ENCODE measurements at regions not wholly inside any gene's neighbourhood (a gene's known extent, or its start where the extent isn't known, plus 50 kb on each side); places are given as distances from the start of the nearest gene placed in this dataset.

DNA sequence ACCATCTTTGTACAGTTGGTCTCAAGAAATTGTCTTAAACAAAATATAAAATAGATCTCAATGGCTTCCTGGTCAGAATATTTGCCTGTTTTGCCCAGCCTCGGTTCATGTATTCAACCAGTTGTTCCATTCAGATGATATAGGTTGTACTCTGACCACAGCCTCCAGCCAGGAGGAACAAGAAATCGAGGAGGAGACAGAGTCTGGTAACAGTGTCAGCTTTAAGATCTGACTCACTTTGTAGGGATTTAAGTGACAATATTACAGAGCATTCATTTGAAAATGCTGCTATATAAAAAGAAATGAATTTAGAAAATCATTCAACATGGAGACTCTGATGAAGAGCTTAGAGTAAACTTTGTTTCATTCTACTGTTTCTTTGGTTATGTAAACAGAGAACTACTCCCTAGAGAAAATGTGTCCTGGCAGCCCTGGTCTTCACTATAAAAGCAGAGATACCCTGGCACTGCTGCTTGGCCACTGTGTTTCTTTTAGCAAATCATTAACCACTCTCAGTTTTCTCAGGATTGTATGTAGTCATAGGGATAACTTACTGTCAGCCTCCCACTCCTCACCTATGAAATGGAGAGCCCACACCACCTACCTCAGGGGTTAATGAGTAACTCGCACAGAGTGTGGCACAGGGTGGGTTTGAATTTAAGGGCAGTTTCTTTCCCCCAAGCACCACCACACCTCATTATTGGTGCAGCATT, 53.5 kb downstream of the PAGE2 start:
- Histone ChIP-seq H3K27ac (peak overlapping the region; percentile 30 to 40; a peak in 3 of 6 replicates), H3K4me1 (peaks cover 28% of the 10 kb centered on the region), H3K9me3 (no peaks in the 10 kb centered on the region), H3K4me2 (peak overlapping the region; percentile 67), H3K4me3 (no peak overlapping the region)
- TF ChIP-seq KDM5A (IDR thresholded peaks at IDR 0.05) (no peak), EP300 (IDR thresholded peaks at IDR 0.05) (no peak), ESRRA (IDR thresholded peaks at IDR 0.05; ENCODE audit: borderline replicate concordance, low read length) (no peak), JUN (IDR thresholded peaks at IDR 0.05) (no peak), ZSCAN20 (CRISPR knock-in tag; IDR thresholded peaks at IDR 0.05) (no peak), HOXB5 (CRISPR knock-in tag; IDR thresholded peaks at IDR 0.05) (no peak), TFCP2L1 (CRISPR knock-in tag; IDR thresholded peaks at IDR 0.05) (no peak), HMGXB4 (CRISPR knock-in tag; IDR thresholded peaks at IDR 0.05; ENCODE audit: borderline replicate concordance) (no peak), CHD4 (IDR thresholded peaks at IDR 0.05; ENCODE audit: borderline replicate concordance) (no peak), CBX2 (IDR thresholded peaks at IDR 0.05; ENCODE audit: borderline replicate concordance, low read depth) (no peak), ZFP36 (IDR thresholded peaks at IDR 0.05; ENCODE audit: borderline replicate concordance, partially characterized antibody) (no peak)
- TF ChIP-seq, protein P1, sequence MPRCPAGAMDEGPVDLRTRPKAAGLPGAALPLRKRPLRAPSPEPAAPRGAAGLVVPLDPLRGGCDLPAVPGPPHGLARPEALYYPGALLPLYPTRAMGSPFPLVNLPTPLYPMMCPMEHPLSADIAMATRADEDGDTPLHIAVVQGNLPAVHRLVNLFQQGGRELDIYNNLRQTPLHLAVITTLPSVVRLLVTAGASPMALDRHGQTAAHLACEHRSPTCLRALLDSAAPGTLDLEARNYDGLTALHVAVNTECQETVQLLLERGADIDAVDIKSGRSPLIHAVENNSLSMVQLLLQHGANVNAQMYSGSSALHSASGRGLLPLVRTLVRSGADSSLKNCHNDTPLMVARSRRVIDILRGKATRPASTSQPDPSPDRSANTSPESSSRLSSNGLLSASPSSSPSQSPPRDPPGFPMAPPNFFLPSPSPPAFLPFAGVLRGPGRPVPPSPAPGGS (IDR thresholded peaks at IDR 0.05): no peak
- TF ChIP-seq, protein P2, sequence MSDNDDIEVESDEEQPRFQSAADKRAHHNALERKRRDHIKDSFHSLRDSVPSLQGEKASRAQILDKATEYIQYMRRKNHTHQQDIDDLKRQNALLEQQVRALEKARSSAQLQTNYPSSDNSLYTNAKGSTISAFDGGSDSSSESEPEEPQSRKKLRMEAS (IDR thresholded peaks at IDR 0.05): no peak
- ATAC-seq: peak; percentile 30 to 73; a peak in 4 of 6 replicates
- no peak for FAIRE-seq
- 29% methylated on average over 3 of the region's 3 CpGs for WGBS (ENCODE audit: missing lambda C conversion rate)
- POLR2A ChIA-PET: no interaction called here
- CTCF ChIA-PET: no interaction called here
- peak in 1 of 2 experiments; percentile 31 for DNase-seq (ENCODE audit: low read depth in 1 of 2, low spot score in 1 of 2)

GRCh38 chrX:55142919-55143310, 54.1 kb downstream of the PAGE2 start:
- TF ChIP-seq HEYL (CRISPR knock-in tag; IDR thresholded peaks at IDR 0.05) (no peak), SREBF2 (IDR thresholded peaks at IDR 0.05) (no peak), ZSCAN20 (CRISPR knock-in tag; IDR thresholded peaks at IDR 0.05) (no peak), EHF (CRISPR knock-in tag; IDR thresholded peaks at IDR 0.05) (no peak), NPAS2 (CRISPR knock-in tag; IDR thresholded peaks at IDR 0.05; ENCODE audit: borderline replicate concordance) (no peak), CTCF (IDR thresholded peaks at IDR 0.05) (no peak), RAD21 (conservative IDR thresholded peaks at IDR 0.05 in 1 of 2, IDR thresholded peaks at IDR 0.05 in 1 of 2) (no peak), RNF2 (IDR thresholded peaks at IDR 0.05; ENCODE audit: borderline replicate concordance, low read depth) (no peak), JUN (IDR thresholded peaks at IDR 0.05) (no peak), GATA3 (IDR thresholded peaks at IDR 0.05; ENCODE audit: borderline replicate concordance) (no peak), SMC3 (IDR thresholded peaks at IDR 0.05) (no peak), ZC3H11A (IDR thresholded peaks at IDR 0.05) (no peak), BHLHE40 (IDR thresholded peaks at IDR 0.05; ENCODE audit: low read depth, low read length) (no peak), MAFK (IDR thresholded peaks at IDR 0.05; ENCODE audit: partially characterized antibody) (no peak), FOXS1 (CRISPR knock-in tag; IDR thresholded peaks at IDR 0.05) (no peak)
- TF ChIP-seq, protein P1 (IDR thresholded peaks at IDR 0.05): no peak
- H3K4me2 ChIP-seq: peak overlapping the region; percentile 67
- WGBS (ENCODE audit: missing lambda C conversion rate): 84% methylated on average over 6 of the region's 6 CpGs
- peaks cover 28% of the 10 kb centered on the region for H3K4me1 ChIP-seq
- no peak for DNase-seq (ENCODE audit: low read depth in 1 of 2, low spot score in 1 of 2)
- ChIA-PET POLR2A (no interaction called here), CTCF (no interaction called here)
- FAIRE-seq: no peak
- no peak for ATAC-seq
- no peak overlapping the region for H3K4me3 ChIP-seq
- H3K27ac ChIP-seq: peak overlapping the region; percentile 30 to 40; a peak in 3 of 6 replicates
- no peaks in the 10 kb centered on the region for H3K9me3 ChIP-seq

Measured in A549 (cell line).